ENCODE measurements at regions not wholly inside any gene's neighbourhood (a gene's known extent, or its start where the extent isn't known, plus 50 kb on each side); places are given as distances from the start of the nearest gene placed in this dataset.

DNA sequence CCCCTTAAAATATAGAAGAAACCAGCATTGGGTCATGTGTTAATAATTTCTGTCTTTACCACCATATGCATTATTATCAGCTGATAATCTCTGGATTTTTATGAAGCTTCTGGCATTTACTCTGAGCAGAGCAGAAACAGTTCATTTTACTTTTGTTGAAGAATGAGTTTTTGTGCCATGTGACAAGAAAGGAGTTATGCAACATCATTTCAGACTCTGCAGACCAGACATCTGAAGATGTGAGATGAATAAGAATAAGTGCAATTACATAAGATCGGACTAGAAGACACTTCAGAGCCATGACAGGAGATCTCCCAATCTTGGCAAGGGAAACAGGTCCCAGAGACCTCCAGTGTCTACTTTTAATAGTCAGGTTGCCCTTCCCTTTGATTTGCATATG is 869.4 kb upstream of the VRK2 start (continued):
- no peak for TF ChIP-seq RNF2 (IDR thresholded peaks at IDR 0.05; ENCODE audit: borderline replicate concordance, low read depth, low read length, missing control alignments, poor library complexity, severe bottlenecking)
- TF ChIP-seq GTF2F1 (IDR thresholded peaks at IDR 0.05; ENCODE audit: borderline replicate concordance, low read depth, low read length), result no peak
- TF ChIP-seq, protein P1, sequence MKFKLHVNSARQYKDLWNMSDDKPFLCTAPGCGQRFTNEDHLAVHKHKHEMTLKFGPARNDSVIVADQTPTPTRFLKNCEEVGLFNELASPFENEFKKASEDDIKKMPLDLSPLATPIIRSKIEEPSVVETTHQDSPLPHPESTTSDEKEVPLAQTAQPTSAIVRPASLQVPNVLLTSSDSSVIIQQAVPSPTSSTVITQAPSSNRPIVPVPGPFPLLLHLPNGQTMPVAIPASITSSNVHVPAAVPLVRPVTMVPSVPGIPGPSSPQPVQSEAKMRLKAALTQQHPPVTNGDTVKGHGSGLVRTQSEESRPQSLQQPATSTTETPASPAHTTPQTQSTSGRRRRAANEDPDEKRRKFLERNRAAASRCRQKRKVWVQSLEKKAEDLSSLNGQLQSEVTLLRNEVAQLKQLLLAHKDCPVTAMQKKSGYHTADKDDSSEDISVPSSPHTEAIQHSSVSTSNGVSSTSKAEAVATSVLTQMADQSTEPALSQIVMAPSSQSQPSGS (IDR thresholded peaks at IDR 0.05; ENCODE audit: low read length), result no peak
- TF ChIP-seq SP2 (IDR thresholded peaks at IDR 0.05; ENCODE audit: low read length), result no peak
- TF ChIP-seq KDM5A (IDR thresholded peaks at IDR 0.05; ENCODE audit: low read length), result no peak

Data from H1 (cell line).